Adipocyte (in vitro differentiated cells): ENCODE measurements at regions not wholly inside any gene's neighbourhood (a gene's known extent, or its start where the extent isn't known, plus 50 kb on each side); places are given as distances from the start of the nearest gene placed in this dataset.
"Not testable (repeated sequence)": the region's sequence is repeated elsewhere in the genome, so short reads cannot be mapped to it uniquely, and the experiment has no call there.

Experiments used
- DNase-seq: peaks from one replicate; pipeline ENCODE4 v3.0.0-alpha.2; 2015; ENCODE audit warnings: low read depth
- H3K27me3 ChIP-seq: replicated peaks from 2 replicates; pipeline ENCODE4 v1.7.0; 2013; ENCODE audit warnings: mild to moderate bottlenecking, low read length, moderate library complexity; ENCODE audit not compliant: control insufficient read depth, insufficient read depth
- H3K36me3 ChIP-seq: 2 replicates; pipeline ENCODE4 v1.7.0; 2013; ENCODE audit warnings: low read length, mild to moderate bottlenecking, moderate library complexity; ENCODE audit not compliant: control insufficient read depth, insufficient read depth, severe bottlenecking
- H3K4me1 ChIP-seq: 2 replicates; pipeline ENCODE4 v1.7.0; 2013; ENCODE audit warnings: mild to moderate bottlenecking, low read length, moderate library complexity; ENCODE audit not compliant: control insufficient read depth, insufficient read depth
- H3K4me3 ChIP-seq: 2 replicates; pipeline ENCODE4 v1.7.0; 2013; ENCODE audit warnings: mild to moderate bottlenecking, low read length, moderate library complexity
- H3K9ac ChIP-seq: 2 replicates; pipeline ENCODE4 v1.7.0; 2013; ENCODE audit warnings: mild to moderate bottlenecking, low read length, moderate library complexity
- H3K9me3 ChIP-seq: 2 replicates; pipeline ENCODE4 v1.7.0; 2013; ENCODE audit warnings: mild to moderate bottlenecking, low read length, moderate library complexity; ENCODE audit not compliant: control insufficient read depth

DNA sequence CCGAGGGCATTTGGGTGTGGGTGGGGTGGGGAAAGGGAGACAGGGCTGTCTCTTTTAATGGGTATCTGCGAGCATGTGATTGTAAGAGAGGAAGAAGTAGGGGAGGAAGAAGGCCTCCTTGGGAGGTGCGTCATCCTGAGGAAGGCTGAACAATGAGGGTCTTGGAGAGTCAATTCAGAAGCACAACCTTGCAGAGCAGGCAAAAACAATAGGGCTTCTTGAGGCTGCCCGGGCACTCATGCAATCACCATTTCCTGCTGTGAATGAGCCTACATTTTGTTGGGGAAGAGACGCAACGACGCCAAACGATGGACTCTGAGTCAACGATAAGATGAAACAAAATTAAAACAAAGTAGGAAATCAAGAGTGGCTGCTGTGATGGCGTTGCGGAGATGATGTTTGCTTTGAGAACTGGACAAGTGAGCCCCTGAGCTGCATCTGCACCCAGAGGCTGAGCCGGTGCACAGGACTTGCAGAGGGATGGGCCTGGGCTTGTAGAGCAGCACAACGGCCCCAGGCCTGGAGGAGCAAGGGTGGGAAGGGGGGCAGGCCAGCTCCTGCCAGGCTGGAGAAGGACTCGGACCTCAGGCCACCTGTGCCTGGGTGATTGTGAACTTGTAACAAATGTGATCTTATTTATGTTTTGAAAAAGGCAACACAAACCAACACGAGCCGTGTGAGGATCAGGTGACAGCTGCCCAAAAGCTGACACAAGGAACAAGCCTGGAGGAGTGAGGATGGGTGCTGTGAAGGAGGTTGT is 92.3 kb upstream of the B3GAT1 start:
- Histone ChIP-seq H3K4me3 (no peak overlapping the region), H3K27me3 (peaks cover 16% of the 10 kb centered on the region), H3K36me3 (no peaks in the 10 kb centered on the region), H3K4me1 (no peaks in the 10 kb centered on the region), H3K9ac (no peak overlapping the region), H3K9me3 (no peaks in the 10 kb centered on the region)
- DNase-seq: no peak

DNA sequence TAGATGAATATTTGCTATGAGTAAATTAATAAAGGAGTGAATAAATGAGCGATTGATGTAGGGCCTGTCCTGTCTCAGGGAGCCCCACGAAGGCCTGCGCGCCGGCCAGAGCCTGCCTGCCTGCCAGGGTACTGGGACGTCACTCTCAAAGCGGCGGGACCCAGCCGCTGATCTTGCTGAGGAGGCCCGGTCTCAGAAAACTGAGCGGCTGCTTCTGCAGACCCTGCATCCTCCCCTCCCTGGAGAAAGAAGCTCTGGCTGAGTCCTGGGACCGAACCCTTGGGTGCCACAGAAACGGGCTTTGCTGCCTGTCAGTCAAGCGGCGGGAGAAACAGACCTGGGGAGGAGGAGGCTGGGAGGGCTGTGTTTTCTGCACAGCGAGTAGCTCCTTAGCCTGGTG is 91.6 kb upstream of the B3GAT1 start:
- Histone ChIP-seq H3K4me3 (no peak overlapping the region), H3K9me3 (no peaks in the 10 kb centered on the region), H3K9ac (no peak overlapping the region), H3K36me3 (no peaks in the 10 kb centered on the region), H3K27me3 (peaks cover 16% of the 10 kb centered on the region), H3K4me1 (no peaks in the 10 kb centered on the region)
- DNase-seq: no peak

DNA sequence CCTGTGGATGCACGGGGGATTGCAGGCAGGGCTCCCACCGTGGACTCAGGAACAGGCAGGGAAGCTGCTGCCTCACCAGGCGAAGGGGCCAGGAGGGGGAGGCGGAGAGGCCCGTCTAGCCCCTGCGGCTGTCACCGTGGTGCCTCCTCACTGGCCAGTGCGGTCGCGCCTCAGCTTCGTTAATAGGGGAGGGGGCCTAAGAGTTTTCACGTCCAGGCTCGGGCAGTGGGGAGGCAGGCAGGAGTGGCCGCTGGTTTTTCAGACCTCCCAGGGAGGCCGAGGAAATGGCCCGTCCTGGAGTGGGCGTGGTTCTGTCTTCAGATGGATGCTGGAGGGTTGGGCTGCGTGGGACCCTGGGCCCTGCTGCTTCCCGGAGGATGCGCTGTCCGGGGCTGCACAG is 91.1 kb upstream of the B3GAT1 start:
- Histone ChIP-seq H3K27me3 (peaks cover 16% of the 10 kb centered on the region), H3K4me1 (no peaks in the 10 kb centered on the region), H3K36me3 (no peaks in the 10 kb centered on the region), H3K4me3 (no peak overlapping the region), H3K9ac (no peak overlapping the region), H3K9me3 (no peaks in the 10 kb centered on the region)
- no peak for DNase-seq

DNA sequence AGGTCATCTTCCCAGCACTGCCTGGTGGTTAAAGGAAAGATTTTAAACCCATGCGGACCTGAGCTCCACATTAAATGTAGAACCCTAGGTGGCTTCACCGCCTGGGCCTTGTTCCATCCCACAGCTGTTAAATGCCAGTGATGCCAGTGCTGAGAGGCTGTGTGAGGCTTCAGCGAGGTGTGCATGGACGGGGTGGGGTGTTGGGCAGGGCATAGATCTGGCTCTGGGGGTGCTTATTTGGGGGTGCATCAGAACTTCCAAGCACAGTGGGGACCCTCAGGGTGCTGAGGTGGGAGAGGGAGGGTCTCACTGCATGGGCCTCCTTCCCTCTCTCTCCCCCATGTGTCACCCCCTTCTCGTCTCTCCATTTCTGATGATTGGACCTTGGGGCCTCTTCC is 90.1 kb upstream of the B3GAT1 start:
- no peak for DNase-seq
- H3K36me3 ChIP-seq: no peaks in the 10 kb centered on the region
- H3K9ac ChIP-seq: no peak overlapping the region
- H3K4me1 ChIP-seq: no peaks in the 10 kb centered on the region
- H3K9me3 ChIP-seq: no peaks in the 10 kb centered on the region
- peaks cover 16% of the 10 kb centered on the region for H3K27me3 ChIP-seq
- no peak overlapping the region for H3K4me3 ChIP-seq

DNA sequence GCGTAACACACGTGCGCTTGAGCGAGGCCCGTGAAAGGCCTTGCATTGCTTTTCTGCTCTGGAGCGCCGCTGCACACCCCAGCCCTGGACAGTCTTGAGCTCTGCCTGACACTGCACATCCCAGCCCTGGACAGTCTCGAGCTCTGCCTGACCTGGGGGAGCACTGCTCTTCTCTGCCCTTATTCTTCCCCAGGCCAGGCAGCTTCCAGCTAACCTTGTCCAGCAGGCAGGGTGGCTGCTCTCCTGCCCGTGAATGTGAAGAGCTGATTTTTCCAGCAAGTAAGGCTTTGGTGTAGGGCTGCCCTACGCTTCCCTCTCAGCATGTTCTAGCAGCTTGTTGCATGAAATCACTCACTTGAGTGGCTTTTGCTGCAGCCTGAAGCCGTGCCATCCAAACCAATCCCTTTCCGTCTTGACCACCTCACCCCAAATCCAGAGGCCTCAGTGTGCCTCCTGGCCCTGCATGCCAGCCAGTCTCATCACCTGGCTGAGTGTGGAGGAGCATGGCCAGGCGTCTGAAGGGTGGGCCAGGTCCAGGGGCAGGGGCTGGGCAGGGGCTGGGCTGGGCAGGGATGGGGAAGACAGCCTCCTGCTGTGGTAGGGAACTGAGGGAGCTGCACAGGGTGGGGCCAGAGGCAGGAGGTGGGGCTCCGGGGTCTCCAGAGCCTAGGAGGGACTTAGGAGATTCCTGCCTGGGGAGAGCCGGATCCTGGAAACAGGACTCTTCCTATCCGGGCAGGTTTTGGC is 89.5 kb upstream of the B3GAT1 start:
- Histone ChIP-seq H3K27me3 (peaks cover 16% of the 10 kb centered on the region), H3K4me3 (no peak overlapping the region), H3K36me3 (no peaks in the 10 kb centered on the region), H3K9me3 (no peaks in the 10 kb centered on the region), H3K4me1 (no peaks in the 10 kb centered on the region), H3K9ac (no peak overlapping the region)
- no peak for DNase-seq

DNA sequence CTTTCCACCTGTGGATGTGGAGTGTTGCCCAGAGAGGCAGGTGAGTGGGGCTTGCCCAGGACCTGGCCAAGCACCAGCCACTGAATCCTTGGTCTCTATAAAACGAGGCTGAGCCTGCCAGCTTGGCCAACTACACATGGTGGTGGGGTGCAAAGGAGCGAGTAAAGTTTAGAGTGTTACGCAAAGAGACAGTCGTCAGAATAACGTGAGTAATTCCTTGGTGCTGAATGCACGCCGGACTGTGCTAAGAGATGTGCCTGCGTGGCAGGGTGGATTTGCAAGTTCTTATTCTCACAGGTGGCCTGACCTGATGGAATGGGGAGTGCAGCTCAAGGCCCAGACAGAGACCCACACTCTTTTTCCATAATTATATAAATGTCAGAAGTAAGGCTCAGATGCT is 88.6 kb upstream of the B3GAT1 start:
- no peaks in the 10 kb centered on the region for H3K9me3 ChIP-seq
- H3K4me1 ChIP-seq: no peaks in the 10 kb centered on the region
- DNase-seq: no peak
- no peaks in the 10 kb centered on the region for H3K36me3 ChIP-seq
- H3K27me3 ChIP-seq: peaks cover 16% of the 10 kb centered on the region
- H3K9ac ChIP-seq: no peak overlapping the region
- no peak overlapping the region for H3K4me3 ChIP-seq

DNA sequence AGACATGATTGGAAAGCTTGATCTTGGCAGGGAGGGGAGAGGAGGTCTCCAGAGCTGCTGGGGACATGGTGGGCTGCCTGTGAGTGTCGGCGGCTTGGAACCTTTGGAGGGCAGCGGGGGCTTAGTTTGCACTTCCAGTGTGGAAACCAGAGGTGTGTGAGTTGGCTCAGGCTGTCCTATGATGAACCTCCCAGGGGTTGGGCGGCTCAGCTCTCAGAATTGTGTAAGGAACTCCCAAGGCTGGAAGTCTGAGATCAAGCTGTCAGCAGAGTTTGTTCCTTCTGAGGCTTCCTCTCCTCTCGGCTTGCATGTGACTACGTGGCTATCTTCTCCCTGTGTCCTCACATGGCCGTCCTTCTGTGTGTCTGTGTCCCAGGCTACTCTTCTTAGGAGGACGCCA is 87.9 kb upstream of the B3GAT1 start:
- no peaks in the 10 kb centered on the region for H3K9me3 ChIP-seq
- peaks cover 16% of the 10 kb centered on the region for H3K27me3 ChIP-seq
- H3K36me3 ChIP-seq: no peaks in the 10 kb centered on the region
- no peak overlapping the region for H3K9ac ChIP-seq
- H3K4me1 ChIP-seq: no peaks in the 10 kb centered on the region
- DNase-seq: no peak
- H3K4me3 ChIP-seq: no peak overlapping the region

DNA sequence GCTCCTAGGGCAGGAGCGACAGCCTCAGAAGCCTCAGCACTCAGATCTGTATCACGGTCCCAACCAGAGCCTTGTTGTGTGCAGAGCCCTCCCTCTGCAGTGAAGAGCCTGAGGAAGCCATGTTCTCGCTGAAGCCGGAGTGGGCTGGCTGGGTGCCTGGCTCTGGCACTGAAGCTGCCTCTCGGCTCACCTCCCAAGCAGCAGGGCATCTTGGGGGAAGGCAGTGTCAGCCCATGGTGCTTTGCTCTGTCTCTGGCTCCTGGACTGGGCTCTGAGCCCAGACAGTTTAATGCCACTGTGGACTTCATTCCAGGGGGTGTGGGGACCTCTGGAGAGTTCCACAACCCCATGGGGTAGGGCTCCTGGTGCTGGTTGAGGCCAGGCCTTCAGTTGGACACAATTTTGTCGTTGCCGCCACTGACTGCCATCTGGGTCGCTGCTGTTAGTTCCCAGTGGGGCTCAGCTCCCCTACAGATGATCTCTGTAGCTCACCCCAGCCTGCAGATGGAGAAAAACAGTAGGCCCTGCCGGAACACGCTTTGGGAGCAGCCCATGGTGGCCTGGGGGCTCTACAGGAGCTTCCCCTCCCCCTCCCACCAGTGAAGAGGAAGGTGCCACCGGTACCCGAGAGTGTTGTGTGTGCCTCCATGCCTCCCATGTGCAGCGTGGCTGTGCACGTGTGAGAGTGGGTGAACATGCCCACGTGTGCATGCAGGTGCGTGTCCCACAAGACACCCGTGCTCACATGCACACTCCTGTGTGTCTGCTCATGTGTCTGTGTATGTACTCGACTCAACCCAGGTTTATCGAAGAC is 86.5 kb upstream of the B3GAT1 start:
- Histone ChIP-seq H3K4me3 (no peak overlapping the region), H3K36me3 (no peaks in the 10 kb centered on the region), H3K9me3 (no peaks in the 10 kb centered on the region), H3K4me1 (no peaks in the 10 kb centered on the region), H3K27me3 (peaks cover 6% of the 10 kb centered on the region), H3K9ac (no peak overlapping the region)
- DNase-seq: no peak

DNA sequence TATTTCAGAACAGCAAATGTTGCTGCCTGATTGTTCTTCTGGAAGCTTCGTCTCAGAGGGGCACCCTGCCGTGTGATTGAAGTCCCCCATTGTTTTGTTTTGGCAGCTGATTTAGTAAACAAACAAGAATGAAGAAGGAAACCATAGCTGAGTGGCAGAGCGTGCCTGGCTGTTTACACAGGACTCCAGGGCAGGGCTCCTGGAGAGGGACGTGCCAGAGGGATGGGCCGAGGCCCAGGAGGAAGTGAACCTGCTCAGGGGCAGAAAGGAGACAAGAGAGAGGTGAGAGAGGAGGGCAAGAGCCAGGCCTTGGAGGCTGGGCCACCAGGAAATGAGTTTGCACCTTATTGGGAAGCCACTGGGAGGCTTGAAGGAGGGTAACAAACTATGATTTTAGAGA is 85.5 kb upstream of the B3GAT1 start:
- no peaks in the 10 kb centered on the region for H3K36me3 ChIP-seq
- no peaks in the 10 kb centered on the region for H3K27me3 ChIP-seq
- no peaks in the 10 kb centered on the region for H3K4me1 ChIP-seq
- no peak for DNase-seq
- H3K4me3 ChIP-seq: no peak overlapping the region
- H3K9me3 ChIP-seq: no peaks in the 10 kb centered on the region
- H3K9ac ChIP-seq: no peak overlapping the region

DNA sequence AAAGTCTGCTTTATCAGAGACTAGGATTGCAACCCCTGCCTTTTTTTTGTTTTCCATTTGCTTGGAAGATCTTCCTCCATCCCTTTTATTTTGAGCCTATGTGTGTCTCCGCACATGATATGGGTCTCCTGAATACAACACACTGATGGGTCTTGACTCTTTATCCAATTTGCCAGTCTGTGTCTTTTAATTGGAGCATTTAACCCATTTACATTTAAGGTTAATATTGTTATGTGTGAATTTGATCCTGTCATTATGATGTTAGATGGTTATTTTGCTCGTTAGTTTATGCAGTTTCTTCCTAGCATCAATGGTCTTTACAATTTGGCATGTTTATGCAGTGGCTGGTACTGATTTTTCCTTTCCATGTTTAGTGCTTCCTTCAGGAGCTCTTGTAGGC is 84.0 kb upstream of the B3GAT1 start:
- not testable (repeated sequence) for H3K9me3 ChIP-seq, H3K27me3 ChIP-seq

DNA sequence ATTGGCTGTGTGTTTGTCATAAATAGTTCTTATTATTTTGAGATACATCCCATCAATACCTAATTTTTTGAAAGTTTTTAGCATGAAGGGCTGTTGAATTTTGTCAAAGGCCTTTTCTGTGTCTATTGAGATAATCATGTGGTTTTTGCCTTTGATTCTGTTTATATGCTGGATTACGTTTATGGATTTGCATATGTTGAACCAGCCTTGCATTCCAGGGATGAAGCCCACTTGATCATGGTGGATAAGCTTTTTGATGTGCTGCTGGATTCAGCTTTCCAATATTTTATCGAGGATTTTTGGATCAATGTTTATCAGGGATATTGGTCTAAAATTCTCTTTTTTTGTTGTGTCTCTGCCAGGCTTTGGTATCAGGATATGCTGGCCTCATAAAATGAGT is 82.4 kb upstream of the B3GAT1 start:
- H3K4me1 ChIP-seq, H3K4me3 ChIP-seq, H3K9me3 ChIP-seq, H3K36me3 ChIP-seq, DNase-seq, H3K27me3 ChIP-seq, H3K9ac ChIP-seq: not testable (repeated sequence)

More for the DNA sequence above, 84.0 kb upstream of the B3GAT1 start:
- not testable (repeated sequence) for H3K9ac ChIP-seq, H3K4me1 ChIP-seq, H3K36me3 ChIP-seq, DNase-seq, H3K4me3 ChIP-seq
